ENCODE measurements at regions not wholly inside any gene's neighbourhood (a gene's known extent, or its start where the extent isn't known, plus 50 kb on each side); places are given as distances from the start of the nearest gene placed in this dataset.

DNA sequence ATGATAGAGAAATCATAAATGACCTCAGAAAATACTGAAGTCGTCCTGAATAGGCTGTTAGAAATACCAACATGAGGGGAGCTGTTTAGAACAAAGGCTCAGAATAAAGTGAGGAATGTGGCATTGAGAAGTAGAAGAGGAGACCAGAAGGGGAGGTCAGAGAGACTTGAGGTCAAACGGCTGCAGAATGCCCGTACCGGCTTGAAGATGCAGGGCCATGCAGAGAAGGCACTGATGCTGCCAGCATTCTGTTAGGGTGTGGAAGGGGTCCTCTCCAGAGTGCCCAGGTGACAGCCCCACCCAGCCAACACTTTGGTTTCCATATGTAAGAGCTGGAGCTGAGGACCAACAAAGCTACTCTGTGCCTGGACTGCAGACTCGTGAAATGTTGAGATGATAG lies 570.9 kb downstream of the CDH26 start:
- no peak for DNase-seq

DNA sequence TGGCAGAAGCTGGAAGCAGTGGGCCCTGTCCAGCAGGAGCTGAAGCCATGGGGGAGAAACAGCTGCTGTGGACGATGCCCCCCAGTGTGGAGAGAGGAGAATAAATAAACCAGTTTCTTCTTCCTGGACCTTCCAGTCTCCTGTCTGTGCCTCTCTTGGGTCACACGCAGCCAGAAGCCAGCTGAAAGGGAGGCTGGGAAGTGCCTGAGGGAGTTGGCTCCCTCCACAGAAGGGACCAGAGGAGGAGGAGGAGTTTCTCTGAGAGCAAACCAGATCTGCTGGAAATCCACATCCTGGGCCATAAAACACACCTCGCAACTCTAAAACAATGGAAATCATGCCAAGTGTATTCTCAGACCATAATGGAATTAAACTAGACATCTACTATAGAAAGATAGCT lies 577.0 kb downstream of the CDH26 start:
- no peak for DNase-seq

DNA sequence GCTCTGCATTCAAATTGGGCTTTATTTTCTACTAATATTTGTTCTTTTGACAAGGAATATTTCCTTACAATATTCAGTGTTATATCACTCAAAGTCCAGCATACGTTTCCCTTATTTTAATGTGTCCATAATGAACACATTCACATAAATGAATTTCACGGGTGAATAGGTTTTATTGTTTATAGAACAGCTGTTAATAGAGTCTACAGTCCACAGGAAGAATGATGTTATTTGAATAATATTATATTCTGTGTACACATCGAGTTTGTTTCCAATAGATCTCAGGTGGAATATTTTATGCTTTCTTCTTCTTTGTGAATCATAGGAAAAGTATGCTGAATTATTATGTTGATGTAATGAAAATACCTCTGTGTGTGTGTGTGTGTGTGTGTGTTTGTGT lies 582.4 kb downstream of the CDH26 start:
- no peak for DNase-seq

DNA sequence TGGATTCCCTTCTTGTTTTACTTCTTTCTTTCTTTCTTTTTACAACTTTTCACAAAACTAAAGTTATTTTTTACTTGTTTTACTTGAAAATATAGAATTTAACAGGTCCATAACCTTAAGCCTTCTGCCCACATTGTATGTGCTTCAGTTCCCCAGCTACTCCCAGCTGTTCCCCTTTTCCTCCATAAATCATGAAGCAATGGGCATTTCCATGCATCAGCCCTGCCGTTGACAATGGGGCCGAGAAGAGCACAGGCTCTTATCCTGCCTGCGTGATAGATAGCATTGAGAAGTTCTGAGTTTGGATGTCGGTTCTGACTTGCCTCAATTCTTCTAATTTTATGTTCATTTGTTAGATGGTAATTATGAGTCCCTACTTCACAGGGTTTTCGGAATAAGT lies 583.8 kb downstream of the CDH26 start:
- no peak for DNase-seq

DNA sequence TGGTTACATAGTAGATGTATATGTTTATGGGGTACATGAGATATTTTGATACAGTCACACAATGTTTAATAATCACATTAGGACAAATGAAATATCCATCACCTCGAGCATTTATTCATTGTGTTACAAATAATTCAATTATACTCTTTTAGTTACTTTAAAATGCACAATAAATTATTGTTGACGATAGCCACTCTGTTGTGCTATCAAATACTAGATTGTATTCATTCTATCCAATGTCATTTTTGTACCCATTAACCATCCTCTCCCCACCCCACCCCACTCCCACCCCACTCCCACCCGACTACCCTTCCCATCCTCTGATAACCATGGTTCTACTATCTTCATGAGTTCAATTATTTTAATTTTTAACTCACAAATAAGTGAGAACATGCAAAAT lies 585.4 kb downstream of the CDH26 start:
- no peak for DNase-seq

DNA sequence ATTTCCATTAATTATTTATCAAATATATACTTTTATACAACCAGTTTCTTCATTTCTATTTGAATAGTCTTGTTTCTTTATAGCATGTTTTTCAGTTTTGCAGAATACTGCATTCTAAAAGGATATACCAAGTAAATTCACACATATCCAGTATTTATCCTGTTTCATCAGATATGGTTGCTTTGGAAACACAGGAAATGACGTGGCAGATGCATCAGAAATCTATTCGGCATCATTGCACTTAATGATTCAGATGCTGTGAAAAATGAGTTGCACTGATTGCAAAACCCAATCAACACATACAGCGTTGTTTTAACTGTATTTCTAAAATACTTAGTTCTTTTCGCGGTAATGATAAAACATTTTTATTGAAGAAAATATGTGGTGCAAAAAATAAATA lies 594.9 kb downstream of the CDH26 start:
- no peak for DNase-seq

DNA sequence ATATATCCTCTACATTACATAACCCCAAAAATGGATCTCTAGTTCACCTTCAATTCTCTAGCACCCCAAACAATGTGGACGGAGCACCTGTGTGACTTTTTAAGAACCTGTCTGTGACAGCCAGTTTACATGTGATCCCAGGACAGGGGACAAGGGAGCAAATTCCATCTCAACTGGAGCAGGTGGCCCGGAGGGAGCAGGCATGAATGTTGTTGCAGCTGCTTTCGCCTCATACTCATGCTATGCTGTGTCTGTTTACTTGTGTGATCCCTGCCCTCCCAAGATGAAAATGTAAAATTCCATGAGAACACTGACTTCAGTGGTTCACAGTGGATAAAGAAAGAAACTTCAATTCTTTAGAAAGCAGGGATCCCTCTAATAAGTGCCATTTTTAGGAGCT lies 600.3 kb downstream of the CDH26 start:
- no peak for DNase-seq

DNA sequence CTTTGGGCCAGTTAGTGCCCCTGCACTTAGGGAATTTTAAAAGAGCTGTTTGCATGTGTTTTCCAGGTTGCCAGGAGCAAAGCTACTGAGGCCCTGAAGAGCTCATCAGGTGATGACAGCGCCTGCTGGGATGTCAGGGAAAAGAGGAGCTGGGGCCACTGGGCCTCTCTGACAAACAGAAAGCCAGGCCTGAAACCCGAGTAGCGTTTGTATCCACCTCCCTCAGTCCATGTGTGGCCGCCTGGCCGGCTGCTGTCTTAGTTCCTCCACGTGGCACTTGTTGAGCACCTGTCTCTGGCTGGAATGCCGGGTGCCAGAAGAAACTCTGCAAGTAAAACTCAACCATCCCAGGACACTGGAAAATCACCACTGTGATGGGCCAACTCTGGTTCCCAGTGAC lies 601.2 kb downstream of the CDH26 start:
- DNase-seq, result no peak

DNA sequence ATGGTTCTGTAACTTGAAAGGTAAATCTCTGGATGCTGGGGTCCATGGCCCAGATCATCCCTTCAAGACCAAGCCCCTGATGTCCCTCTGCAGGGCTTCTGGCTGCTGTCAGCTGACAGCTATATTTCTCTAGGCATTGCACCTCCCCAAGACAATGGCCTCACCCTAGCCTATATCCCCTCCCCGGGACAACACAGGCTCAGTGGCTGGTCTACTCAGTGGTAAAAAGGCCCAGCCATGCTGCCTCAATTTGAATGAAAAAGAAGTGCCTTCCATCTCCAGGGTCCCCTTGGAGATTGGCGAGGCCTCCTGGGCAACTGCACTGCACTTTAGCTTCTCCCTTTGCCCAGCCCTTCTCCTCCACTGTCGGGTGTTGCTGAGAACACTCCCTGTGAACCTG lies 602.8 kb downstream of the CDH26 start:
- no peak for DNase-seq

DNA sequence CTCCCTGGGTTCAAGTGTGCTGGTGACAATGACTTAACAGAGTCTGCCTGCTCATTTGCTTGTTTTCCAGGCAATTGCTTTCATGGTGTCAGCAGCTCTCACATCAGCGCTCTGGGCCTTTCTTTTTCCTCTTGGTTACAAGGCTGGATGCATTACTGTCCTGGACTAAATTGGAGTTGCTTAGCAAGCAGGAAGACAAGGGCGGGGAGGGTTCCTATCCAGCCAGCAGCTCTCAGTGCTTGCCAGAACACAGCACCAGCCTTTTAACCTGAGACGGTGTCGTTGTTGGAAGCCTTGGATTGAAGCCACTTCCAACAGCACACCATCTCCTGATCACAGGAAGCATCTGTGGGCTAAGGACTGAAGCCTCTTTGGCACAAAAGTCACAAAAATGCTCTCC lies 606.9 kb downstream of the CDH26 start:
- no peak for DNase-seq

DNA sequence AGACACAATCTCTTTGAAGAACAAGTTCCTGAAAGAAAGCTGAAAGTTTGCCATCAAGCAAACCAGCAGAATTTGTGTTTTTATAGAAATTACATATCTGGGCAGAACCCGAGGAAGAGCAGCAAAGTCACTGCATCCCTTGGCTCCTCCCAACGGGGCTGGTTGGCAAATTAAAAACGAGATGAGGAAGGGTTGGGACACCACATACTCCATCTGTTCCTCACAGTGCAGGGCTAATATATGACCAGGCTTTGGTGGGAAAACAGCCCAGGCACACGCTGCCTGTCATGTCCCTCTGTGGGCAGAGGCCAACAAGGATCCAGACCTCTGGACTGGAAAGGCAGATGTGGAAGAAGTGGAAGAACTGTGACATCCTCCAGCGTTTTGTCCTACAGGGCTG lies 607.3 kb downstream of the CDH26 start:
- DNase-seq, result no peak

DNA sequence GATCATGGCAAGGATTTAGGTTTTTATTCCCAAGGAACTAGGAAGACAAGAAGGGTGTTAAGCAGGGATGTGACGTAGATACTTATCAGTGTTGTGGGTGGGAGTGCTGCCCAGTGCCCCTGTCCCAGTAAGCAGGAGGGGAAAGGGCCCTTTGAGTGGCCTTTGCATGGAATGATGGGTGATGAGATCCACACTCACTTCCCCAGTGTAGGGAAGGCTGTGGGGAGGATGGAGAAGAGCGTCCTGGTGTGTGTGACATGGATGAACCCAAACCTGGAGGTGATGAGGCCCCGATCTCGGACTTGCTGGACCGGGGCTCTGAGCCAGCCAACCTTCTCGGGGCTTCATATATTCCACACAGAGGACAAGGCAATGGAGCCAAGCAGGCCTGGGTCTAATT lies 610.9 kb downstream of the CDH26 start:
- DNase-seq, result no peak

DNA sequence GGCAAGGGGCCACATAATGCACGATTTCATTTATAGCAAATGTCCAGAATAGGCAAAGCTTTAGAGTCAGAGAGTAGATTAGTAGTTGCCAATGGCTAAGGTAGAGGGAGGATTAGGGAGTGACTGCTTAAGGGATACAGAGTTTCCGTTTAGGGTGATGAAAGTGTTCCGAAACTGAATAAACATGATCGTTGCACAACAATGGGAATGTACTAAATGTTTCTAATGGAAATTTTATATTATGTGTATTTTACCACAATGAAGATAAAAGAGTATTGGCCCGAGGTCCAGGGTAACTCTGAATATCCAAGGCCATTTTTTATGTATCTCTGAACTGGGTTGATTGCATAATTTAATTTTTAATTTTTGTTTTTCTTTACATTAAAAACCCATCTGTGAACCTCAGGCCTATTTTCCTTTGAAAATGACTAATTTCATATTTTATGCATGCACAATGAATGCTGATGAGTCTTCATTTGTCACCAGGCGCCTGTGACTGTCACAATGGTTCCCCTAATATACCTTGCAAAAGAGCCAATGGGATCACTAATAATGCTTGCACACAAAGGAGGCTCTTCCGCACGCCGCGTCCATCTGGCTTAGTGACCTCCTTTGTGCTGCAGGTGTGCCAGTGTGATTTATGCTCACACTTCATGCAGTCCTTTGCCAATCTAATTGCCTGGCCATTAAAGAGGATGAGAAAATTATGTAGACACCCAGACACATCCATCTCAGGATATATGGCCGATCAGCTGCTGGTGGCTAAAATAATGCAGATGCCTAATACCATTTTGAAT lies 612.5 kb downstream of the CDH26 start:
- DNase-seq, result no peak

DNA sequence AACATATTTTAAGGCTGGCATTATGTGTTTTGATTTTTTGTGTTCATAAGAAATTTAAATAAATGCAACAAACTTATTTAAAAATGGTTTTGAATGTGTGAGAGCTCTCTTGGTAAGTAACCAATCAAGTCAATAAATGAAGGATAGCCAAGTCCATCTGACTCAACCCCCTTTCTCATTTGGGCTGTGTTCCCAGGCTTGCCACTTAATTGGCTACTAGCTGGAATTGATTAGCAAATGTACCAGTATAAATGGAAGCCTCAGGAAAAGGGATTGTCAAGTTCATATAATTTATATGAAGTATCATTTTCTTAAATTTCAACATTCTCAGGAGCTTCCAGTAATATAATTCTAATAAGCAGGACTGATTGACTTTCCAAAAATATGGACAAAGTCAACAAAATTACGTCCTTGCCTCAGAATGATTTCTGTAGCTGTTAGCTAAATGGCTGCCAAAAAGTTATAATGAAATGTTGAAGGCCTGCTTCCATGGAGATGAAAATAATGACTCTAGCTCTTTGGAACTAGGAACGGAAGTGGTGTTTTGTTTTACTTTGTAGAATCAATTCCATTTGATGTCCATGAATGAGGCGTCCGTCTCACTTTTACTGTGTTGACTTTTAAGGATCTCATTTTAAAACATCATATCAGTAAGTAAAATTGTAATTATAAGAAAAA lies 614.9 kb downstream of the CDH26 start:
- DNase-seq, result no peak

DNA sequence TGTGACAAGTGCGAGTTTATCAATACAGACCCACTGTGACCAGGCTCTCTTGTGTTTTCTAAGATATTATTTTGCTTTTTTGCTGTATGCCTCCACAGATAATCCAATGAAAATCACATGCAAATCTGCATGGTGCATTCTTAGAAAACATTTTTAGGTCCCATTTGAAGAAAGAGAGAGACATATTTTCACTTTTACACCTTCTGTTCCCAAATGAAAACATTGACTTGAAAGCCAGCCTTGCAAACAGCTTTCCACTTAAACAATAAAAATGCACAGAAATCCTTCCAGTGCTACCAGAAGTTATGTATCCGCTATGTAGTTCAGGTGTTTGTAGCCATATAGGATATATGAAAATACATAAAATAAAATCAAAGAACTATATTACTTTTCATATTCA lies 618.0 kb downstream of the CDH26 start:
- DNase-seq, result no peak

DNA sequence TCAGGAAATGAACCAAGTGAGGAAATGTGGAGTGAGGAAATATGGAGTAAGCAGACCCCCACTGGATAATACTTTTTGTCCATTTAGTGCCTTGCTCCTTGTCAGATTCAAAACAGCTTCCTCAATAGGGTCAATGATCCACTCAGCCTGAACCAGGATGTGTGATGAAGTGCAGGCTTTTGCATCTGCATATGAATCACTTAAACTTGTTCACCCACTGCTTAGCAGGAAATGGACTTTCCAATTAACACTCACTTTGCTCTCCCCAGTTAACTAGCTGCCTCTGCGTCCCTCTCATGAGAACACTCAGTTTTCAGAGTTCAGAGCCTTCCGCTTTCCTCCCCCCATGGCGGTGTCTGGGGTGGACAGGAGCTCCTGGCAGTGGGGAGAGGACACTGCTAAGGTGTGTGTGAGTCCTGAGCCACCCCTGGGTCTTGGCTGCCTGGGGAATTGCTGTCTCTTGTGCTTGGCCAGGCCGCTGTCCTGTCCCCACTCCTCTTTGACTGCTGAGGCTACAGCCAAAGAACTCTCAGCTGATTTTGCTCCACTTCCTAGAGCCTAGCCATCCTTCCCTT lies 621.8 kb downstream of the CDH26 start:
- DNase-seq, result no peak

DNA sequence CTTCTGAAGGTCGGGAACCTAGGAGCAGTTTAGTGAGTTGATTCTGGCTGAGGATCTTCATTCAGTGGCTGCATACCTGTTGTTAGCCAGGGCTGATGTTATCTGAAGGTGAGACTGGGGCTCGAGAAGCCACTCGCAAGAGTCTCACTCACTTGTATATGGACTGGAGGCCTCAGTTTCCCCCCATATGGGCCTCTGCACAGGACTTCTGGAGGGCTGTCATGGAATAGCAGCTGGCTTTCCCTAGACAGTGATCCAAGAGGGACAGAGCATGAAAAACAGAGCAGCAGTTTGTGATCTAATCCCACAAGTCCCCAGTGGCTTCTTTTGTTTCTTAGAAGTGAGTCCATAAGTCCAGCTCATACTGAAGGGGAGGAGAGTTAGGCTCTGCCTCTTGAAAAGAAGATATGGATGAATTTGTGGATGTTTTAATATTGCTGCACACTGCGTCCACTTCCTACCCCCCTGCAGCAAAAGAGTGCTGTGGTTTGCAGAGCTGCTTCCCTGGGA lies 623.4 kb downstream of the CDH26 start:
- DNase-seq, result no peak

DNA sequence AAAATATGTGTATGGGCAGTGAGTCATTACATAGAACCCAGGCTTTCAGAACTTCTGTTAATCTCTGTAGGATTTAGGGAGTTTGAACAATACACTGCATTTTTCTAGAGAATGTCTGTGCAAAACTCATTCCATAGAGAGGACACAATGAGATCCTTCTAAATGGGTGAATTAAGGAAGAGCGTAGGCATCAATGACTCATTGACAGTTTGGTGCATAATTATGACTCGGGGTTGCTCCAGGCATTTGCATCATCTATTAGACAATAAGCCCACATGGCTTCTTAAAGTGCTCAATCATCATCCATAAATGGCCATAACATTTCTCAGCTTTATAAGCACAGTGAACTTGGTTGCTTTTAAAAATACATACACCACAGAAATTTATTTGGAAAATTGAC lies 625.5 kb downstream of the CDH26 start:
- no peak for DNase-seq

DNA sequence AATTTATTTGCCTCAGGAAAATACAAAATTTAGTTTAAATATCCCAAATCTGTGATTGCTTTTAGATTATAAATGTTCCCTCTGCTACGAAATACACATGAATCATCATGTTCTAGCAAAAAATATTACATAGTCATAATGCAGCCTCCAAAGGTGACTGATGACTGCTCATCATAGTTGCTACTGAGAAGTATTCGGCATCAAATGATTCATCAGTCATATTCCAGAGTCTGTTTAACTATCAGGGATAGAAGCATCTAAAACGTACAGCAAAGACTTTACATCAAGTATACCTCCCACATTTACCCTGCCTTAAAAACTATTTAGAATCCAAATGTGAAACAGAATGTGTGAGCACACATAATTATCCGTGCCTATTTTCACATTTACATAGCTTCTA lies 626.0 kb downstream of the CDH26 start:
- no peak for DNase-seq

DNA sequence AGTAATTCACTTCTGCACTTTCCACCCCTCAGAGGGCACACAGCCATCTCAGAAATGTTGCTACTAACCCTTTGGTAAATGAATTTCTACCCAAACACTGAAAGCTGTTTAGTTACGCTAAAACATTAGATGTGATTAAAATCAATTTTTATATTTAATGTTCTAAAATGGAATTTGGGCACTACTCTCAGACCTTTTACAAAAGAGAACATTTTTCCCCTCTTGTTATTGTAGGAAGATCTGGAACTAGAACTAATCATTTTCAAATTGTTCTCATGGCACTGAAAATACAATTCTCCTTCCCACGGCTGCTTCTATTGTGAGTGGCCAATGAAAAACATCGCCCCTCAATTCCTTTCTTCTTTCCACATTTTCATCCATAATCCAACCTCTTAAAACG lies 627.4 kb downstream of the CDH26 start:
- DNase-seq, result no peak

DNA sequence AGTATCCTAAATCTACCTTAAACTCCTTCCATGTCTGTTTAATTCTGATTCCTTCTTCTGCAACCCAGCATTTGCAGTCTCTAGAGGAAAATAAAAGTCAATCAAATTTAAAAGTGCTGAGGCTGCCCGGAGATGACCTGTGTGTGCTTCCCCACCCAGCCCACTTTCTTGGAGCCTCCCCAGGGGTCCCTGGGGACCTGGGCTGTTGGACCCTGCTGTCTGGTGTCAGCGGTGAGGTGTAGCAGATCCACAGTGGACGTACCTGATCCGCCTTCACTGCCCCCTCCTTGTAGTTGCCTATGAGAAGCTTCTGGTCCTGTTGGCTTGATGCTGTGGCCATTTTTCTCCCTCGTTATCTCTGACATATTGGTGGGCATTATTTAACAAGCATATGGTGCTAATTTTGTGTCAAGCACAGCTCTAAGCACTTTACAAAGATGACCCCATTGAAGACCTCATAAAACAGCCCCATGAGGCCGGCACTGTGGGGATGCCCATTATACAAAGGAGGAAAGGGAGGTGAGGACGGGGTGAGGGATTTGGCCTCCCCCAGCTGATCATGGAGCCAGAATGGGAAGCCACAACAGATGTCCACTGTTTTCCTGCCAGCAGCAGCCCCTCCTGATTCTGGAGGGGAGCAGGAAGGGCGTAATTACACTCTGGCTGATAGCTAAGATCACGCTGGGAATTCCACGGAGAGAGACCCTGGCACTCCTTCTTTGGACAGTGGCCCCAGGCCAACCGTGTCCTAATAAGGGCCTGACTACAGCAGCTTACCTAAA lies 628.2 kb downstream of the CDH26 start:
- DNase-seq, result no peak

DNA sequence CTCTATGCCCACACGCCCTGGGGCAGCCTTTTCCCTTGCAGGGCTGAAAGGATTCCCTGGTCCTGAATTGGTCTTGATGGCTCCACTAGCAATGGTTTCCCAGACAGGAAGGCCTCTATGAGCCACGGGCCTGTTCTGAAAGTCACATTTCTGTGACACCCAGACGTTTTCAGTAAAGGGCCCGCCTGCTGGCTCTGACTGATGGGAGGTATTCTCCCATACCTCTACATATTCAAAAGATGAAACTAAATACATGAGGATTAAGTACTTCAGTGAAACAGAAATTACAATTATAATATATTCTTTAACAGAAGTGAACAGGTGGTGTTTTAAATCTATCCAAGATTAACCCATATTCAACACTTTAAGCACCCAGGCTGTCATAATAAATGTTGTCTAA lies 629.8 kb downstream of the CDH26 start:
- DNase-seq, result no peak

DNA sequence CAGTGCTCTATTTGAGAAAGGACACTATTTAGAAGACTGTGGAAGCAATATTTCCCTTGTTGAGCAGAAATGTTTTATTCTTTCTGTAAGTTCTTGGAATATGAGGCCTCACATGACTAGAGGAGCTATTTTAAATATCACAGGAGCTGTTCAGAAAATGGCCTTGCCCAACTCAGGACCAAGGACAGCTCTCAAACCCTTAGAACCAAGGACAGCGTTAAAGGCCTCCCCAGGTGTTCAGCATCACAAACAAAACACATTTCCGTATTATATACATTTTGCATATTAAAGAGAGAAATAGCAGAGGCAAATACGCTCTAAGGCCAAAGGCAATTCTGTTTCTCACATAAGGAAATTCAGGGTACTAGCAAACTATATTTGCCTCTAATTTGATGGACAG lies 631.4 kb downstream of the CDH26 start:
- no peak for DNase-seq
